Skeletal muscle satellite cell (primary cell): ENCODE measurements at regions not wholly inside any gene's neighbourhood (a gene's known extent, or its start where the extent isn't known, plus 50 kb on each side); places are given as distances from the start of the nearest gene placed in this dataset.

Experiments
- H3K27me3 ChIP-seq: 2 replicates; pipeline ENCODE4 v1.7.0; 2013; ENCODE audit warnings: low read length; ENCODE audit not compliant: control insufficient read depth, insufficient read depth
- H3K36me3 ChIP-seq: 2 replicates; pipeline ENCODE4 v1.7.0; 2013; ENCODE audit warnings: mild to moderate bottlenecking, control low read depth, low read length; ENCODE audit not compliant: insufficient read depth
- H3K4me1 ChIP-seq: 2 replicates; pipeline ENCODE4 v1.7.0; 2013; ENCODE audit warnings: low read length; ENCODE audit not compliant: control insufficient read depth, insufficient read depth
- H3K4me2 ChIP-seq: 2 replicates; pipeline ENCODE4 v1.7.0; 2013; ENCODE audit warnings: mild to moderate bottlenecking, low read length
- H3K4me3 ChIP-seq: 2 replicates; pipeline ENCODE4 v1.7.0; 2013; ENCODE audit warnings: low read length
- H3K9ac ChIP-seq: 2 replicates; pipeline ENCODE4 v1.7.0; 2013; ENCODE audit warnings: mild to moderate bottlenecking, low read depth, low read length, moderate library complexity
- H3K9me3 ChIP-seq: replicated peaks from 2 replicates; pipeline ENCODE4 v1.7.0; 2013; ENCODE audit warnings: mild to moderate bottlenecking, control low read depth, low read length

- no peaks in the 10 kb centered on the region for H3K27me3 ChIP-seq
- no peaks in the 10 kb centered on the region for H3K36me3 ChIP-seq
- H3K4me2 ChIP-seq = no peak overlapping the region
- no peak overlapping the region for H3K4me3 ChIP-seq
- no peak overlapping the region for H3K9ac ChIP-seq
- H3K4me1 ChIP-seq = no peaks in the 10 kb centered on the region
- H3K9me3 ChIP-seq = peaks cover 4% of the 10 kb centered on the region
These were observed 78.8 kb upstream of the NTRK2 start for GRCh38 chr9:84590706-84591105.

- H3K4me1 ChIP-seq = no peaks in the 10 kb centered on the region
- no peak overlapping the region for H3K4me2 ChIP-seq
- H3K27me3 ChIP-seq = no peaks in the 10 kb centered on the region
- H3K9ac ChIP-seq = no peak overlapping the region
- peaks cover 4% of the 10 kb centered on the region for H3K9me3 ChIP-seq
- no peak overlapping the region for H3K4me3 ChIP-seq
- H3K36me3 ChIP-seq = no peaks in the 10 kb centered on the region
These were observed 76.6 kb upstream of the NTRK2 start for GRCh38 chr9:84592918-84593317.

GRCh38 chr9:84593352-84593751 is 76.2 kb upstream of the NTRK2 start:
- no peak overlapping the region for H3K9ac ChIP-seq
- H3K4me2 ChIP-seq = no peak overlapping the region
- H3K4me3 ChIP-seq = no peak overlapping the region
- H3K27me3 ChIP-seq = no peaks in the 10 kb centered on the region
- peaks cover 4% of the 10 kb centered on the region for H3K9me3 ChIP-seq
- H3K4me1 ChIP-seq = no peaks in the 10 kb centered on the region
- no peaks in the 10 kb centered on the region for H3K36me3 ChIP-seq

GRCh38 chr9:84597131-84597530 is 72.4 kb upstream of the NTRK2 start:
- H3K27me3 ChIP-seq = no peaks in the 10 kb centered on the region
- peaks cover 4% of the 10 kb centered on the region for H3K9me3 ChIP-seq
- H3K4me3 ChIP-seq = no peak overlapping the region
- no peaks in the 10 kb centered on the region for H3K36me3 ChIP-seq
- no peak overlapping the region for H3K9ac ChIP-seq
- no peak overlapping the region for H3K4me2 ChIP-seq
- no peaks in the 10 kb centered on the region for H3K4me1 ChIP-seq

- no peaks in the 10 kb centered on the region for H3K36me3 ChIP-seq
- H3K9me3 ChIP-seq = no peaks in the 10 kb centered on the region
- H3K4me3 ChIP-seq = no peak overlapping the region
- no peak overlapping the region for H3K9ac ChIP-seq
- no peaks in the 10 kb centered on the region for H3K27me3 ChIP-seq
- no peaks in the 10 kb centered on the region for H3K4me1 ChIP-seq
- H3K4me2 ChIP-seq = no peak overlapping the region
These were observed 70.5 kb upstream of the NTRK2 start for GRCh38 chr9:84598921-84599636.

- no peaks in the 10 kb centered on the region for H3K27me3 ChIP-seq
These were observed 68.8 kb upstream of the NTRK2 start for GRCh38 chr9:84600739-84601138.

GRCh38 chr9:84604223-84604622 is 65.3 kb upstream of the NTRK2 start:
- no peaks in the 10 kb centered on the region for H3K27me3 ChIP-seq
- no peak overlapping the region for H3K4me3 ChIP-seq
- H3K9me3 ChIP-seq = no peaks in the 10 kb centered on the region
- no peaks in the 10 kb centered on the region for H3K36me3 ChIP-seq
- H3K4me1 ChIP-seq = no peaks in the 10 kb centered on the region
- no peak overlapping the region for H3K4me2 ChIP-seq
- no peak overlapping the region for H3K9ac ChIP-seq

More at GRCh38 chr9:84600739-84601138, 68.8 kb upstream of the NTRK2 start:
- no peak overlapping the region for H3K4me2 ChIP-seq
- H3K4me1 ChIP-seq = no peaks in the 10 kb centered on the region
- no peaks in the 10 kb centered on the region for H3K36me3 ChIP-seq
- H3K9ac ChIP-seq = no peak overlapping the region
- no peak overlapping the region for H3K4me3 ChIP-seq
- H3K9me3 ChIP-seq = no peaks in the 10 kb centered on the region

- H3K36me3 ChIP-seq = no peaks in the 10 kb centered on the region
- H3K4me3 ChIP-seq = no peak overlapping the region
- no peaks in the 10 kb centered on the region for H3K9me3 ChIP-seq
- H3K27me3 ChIP-seq = no peaks in the 10 kb centered on the region
- H3K4me2 ChIP-seq = no peak overlapping the region
- H3K9ac ChIP-seq = no peak overlapping the region
- no peaks in the 10 kb centered on the region for H3K4me1 ChIP-seq
These were observed 59.8 kb upstream of the NTRK2 start for GRCh38 chr9:84609779-84610178.

- no peaks in the 10 kb centered on the region for H3K27me3 ChIP-seq
- H3K4me2 ChIP-seq = no peak overlapping the region
- H3K9ac ChIP-seq = no peak overlapping the region
- H3K9me3 ChIP-seq = no peaks in the 10 kb centered on the region
- no peak overlapping the region for H3K4me3 ChIP-seq
- no peaks in the 10 kb centered on the region for H3K4me1 ChIP-seq
- no peaks in the 10 kb centered on the region for H3K36me3 ChIP-seq
These were observed 56.1 kb upstream of the NTRK2 start for GRCh38 chr9:84613431-84613830.

- Histone ChIP-seq H3K9me3 (no peaks in the 10 kb centered on the region), H3K4me2 (no peak overlapping the region), H3K4me3 (no peak overlapping the region), H3K4me1 (no peaks in the 10 kb centered on the region), H3K9ac (no peak overlapping the region), H3K36me3 (no peaks in the 10 kb centered on the region), H3K27me3 (no peaks in the 10 kb centered on the region)
These were observed 54.0 kb upstream of the NTRK2 start for GRCh38 chr9:84615544-84615943.

- Histone ChIP-seq H3K36me3 (no peaks in the 10 kb centered on the region), H3K4me1 (no peaks in the 10 kb centered on the region), H3K4me3 (no peak overlapping the region), H3K4me2 (no peak overlapping the region), H3K9me3 (no peaks in the 10 kb centered on the region), H3K27me3 (no peaks in the 10 kb centered on the region), H3K9ac (no peak overlapping the region)
These were observed 52.0 kb upstream of the NTRK2 start for GRCh38 chr9:84617411-84618029.
